GM19023 (cell line): ENCODE measurements at regions not wholly inside any gene's neighbourhood (a gene's known extent, or its start where the extent isn't known, plus 50 kb on each side); places are given as distances from the start of the nearest gene placed in this dataset.

Source experiments
- ATAC-seq: cut with Tn5 transposase; IDR thresholded peaks from one replicate; pipeline ENCODE4 v1.9.1; 2021; ENCODE audit warnings: mild to moderate bottlenecking, moderate library complexity; ENCODE audit not compliant: unreplicated experiment

GRCh38 chr10:62453274-62453673, 79.1 kb downstream of the ZNF365 start:
- ATAC-seq: no peak

- ATAC-seq: no peak
Observed at GRCh38 chr10:62454687-62455397, 80.7 kb downstream of the ZNF365 start.

- peak; percentile 98 for ATAC-seq
Observed at GRCh38 chr10:62456611-62457101, 82.5 kb downstream of the ZNF365 start.

GRCh38 chr10:62457196-62457595, 83.0 kb downstream of the ZNF365 start:
- ATAC-seq: no peak

GRCh38 chr10:62457598-62457997, 83.4 kb downstream of the ZNF365 start:
- no peak for ATAC-seq

GRCh38 chr10:62459072-62459471, 84.9 kb downstream of the ZNF365 start:
- no peak for ATAC-seq

GRCh38 chr10:62459500-62459899, 85.3 kb downstream of the ZNF365 start:
- ATAC-seq: no peak

GRCh38 chr10:62460393-62460792, 86.2 kb downstream of the ZNF365 start:
- no peak for ATAC-seq

GRCh38 chr10:62461120-62461519, 87.0 kb downstream of the ZNF365 start:
- ATAC-seq: no peak

- ATAC-seq: no peak
Observed at GRCh38 chr10:62462461-62462860, 88.3 kb downstream of the ZNF365 start.

- ATAC-seq: no peak
Observed at GRCh38 chr10:62463364-62463763, 89.2 kb downstream of the ZNF365 start.

- ATAC-seq: no peak
Observed at GRCh38 chr10:62464308-62464707, 90.1 kb downstream of the ZNF365 start.

GRCh38 chr10:62466590-62466989, 92.4 kb downstream of the ZNF365 start:
- ATAC-seq: no peak

- no peak for ATAC-seq
Observed at GRCh38 chr10:62467527-62467926, 93.4 kb downstream of the ZNF365 start.

- no peak for ATAC-seq
Observed at GRCh38 chr10:62471711-62472110, 97.5 kb downstream of the ZNF365 start.

GRCh38 chr10:62473241-62473640, 99.1 kb downstream of the ZNF365 start:
- no peak for ATAC-seq

- ATAC-seq: no peak
Observed at GRCh38 chr10:62475551-62475950, 101.4 kb downstream of the ZNF365 start.

- ATAC-seq: no peak
Observed at GRCh38 chr10:62479523-62479922, 105.4 kb downstream of the ZNF365 start.

- no peak for ATAC-seq
Observed at GRCh38 chr10:62480196-62480595, 106.0 kb downstream of the ZNF365 start.

GRCh38 chr10:62482581-62482980, 108.4 kb downstream of the ZNF365 start:
- ATAC-seq: no peak

- no peak for ATAC-seq
Observed at GRCh38 chr10:62491597-62491996, 117.4 kb downstream of the ZNF365 start.

- no peak for ATAC-seq
Observed at GRCh38 chr10:62492012-62492869, 118.1 kb downstream of the ZNF365 start.
